ENCODE measurements at regions not wholly inside any gene's neighbourhood (a gene's known extent, or its start where the extent isn't known, plus 50 kb on each side); places are given as distances from the start of the nearest gene placed in this dataset.

DNA sequence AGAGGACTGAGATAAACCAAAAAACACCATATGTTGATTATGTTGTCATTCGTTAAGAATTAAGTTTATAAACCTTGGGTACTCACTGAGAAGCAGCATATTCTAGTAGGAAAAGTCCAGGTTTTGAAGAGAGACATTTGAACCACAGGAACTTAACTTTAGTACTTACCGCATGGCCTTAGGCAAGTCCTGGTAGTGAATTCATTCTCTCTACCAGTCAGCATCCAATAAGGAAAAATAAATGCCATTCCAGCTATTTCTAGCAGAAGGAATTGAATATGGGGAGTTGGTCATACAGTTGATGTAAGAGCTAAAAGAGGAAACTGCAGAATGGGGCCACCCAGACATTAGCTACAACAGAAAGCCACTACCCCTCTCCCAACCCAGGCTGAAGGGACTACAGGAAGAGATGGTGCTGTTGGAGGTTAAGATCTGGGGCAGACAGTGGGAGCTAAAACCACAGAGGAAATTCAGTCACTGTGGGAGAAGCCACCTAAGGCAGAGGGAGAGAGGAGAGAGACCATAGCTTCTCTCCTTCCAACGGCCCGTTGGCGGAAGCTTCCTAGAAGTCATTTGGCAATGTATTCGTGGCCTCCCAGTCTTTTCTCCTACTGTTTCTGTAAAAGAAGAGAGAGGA lies 133.8 kb upstream of the RARB start:
- no peaks in the 10 kb centered on the region for H3K27me3 Mint-ChIP-seq
- peaks cover 0 to 4% (median 0%) of the 10 kb centered on the region in 8 donors for H3K9me3 Mint-ChIP-seq
- POLR2A ChIA-PET (ENCODE audit: partially characterized antibody) = no interaction called here
- H3K27ac Mint-ChIP-seq = no peak overlapping the region
- H3K36me3 Mint-ChIP-seq = no peaks in the 10 kb centered on the region
- CTCF ChIA-PET (ENCODE audit: partially characterized antibody) = no interaction called here
- Histone ChIP-seq H3K4me3 (ENCODE audit: low read length in 2 of 2) (no peak overlapping the region), H3K9me3 (ENCODE audit: control insufficient read depth in 1 of 2, low read length in 2 of 2) (no peaks in the 10 kb centered on the region), H3K4me1 (ENCODE audit: insufficient read depth, low read length) (no peaks in the 10 kb centered on the region), H3K27me3 (ENCODE audit: insufficient read depth, low read length) (no peaks in the 10 kb centered on the region), H3K36me3 (ENCODE audit: insufficient read depth, low read length) (no peaks in the 10 kb centered on the region), H3K27ac (ENCODE audit: low read depth, low read length) (no peak overlapping the region)
- H3K4me1 Mint-ChIP-seq = no peaks in the 10 kb centered on the region
- intact Hi-C loops (cut with micrococcal nuclease) = no loop called here
- H3K4me3 Mint-ChIP-seq = no peak overlapping the region
- DNase-seq = no peak

DNA sequence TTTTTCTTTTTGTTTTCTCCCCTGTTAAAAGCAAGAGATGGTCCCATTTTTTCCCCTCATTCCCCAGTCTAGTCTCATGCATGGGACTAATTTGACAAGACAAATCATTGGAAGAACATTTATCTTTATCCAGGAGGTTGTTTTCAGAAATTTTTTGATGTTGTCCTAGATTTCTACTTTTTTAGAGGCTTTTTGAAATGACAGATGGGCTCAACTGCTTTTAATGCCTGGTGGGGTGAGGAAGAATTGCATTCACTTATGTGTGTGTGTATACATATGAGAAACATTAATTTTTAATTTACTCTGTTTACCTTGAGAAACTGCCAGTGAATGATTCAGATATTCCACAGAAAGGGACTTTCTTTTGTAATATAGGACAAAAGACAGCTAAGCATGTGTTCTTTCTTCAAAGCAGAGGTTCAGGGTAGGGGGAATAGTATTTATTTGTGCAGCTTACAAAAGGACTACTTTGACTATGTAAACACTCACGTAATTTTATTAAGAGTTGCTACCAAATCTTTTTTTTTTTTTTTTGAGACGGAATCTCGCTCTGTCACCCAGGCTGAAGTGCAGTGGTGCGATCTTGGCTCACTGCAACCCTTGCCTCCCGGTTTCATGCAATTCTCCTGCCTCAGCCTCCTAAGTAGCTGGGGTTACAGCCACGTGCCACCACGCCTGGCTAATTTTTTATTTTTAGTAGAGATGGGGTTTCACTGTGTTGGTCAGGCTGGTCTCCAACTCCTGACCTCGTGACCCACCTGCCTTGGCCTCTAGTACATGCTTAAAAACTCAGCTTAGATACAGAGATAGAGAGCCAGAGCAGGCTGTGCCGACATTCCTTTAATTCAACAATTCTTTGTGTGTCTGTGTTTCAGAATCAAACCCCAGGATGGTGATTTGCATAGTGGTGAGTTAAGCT lies 130.1 kb upstream of the RARB start:
- Histone ChIP-seq H3K27me3 (ENCODE audit: insufficient read depth, low read length) (no peaks in the 10 kb centered on the region), H3K4me1 (ENCODE audit: insufficient read depth, low read length) (no peaks in the 10 kb centered on the region), H3K9me3 (ENCODE audit: control insufficient read depth in 1 of 2, low read length in 2 of 2) (no peaks in the 10 kb centered on the region), H3K27ac (ENCODE audit: low read depth, low read length) (no peak overlapping the region), H3K36me3 (ENCODE audit: insufficient read depth, low read length) (no peaks in the 10 kb centered on the region), H3K4me3 (ENCODE audit: low read length in 2 of 2) (no peak overlapping the region)
- ChIA-PET POLR2A (ENCODE audit: partially characterized antibody) (no interaction called here), CTCF (ENCODE audit: partially characterized antibody) (interaction anchor here (0.7 kb wide), 1 partner anchor 23 kb away, joined by 3 read pairs; no protein-coding TSS in a partner anchor)
- H3K4me3 Mint-ChIP-seq = no peak overlapping the region
- no peaks in the 10 kb centered on the region for H3K27me3 Mint-ChIP-seq
- intact Hi-C loops (cut with micrococcal nuclease) = no loop called here
- no peaks in the 10 kb centered on the region for H3K4me1 Mint-ChIP-seq
- no peak for DNase-seq
- peak overlapping the region in 1 of 7 donors; percentile 4 for H3K27ac Mint-ChIP-seq
- H3K36me3 Mint-ChIP-seq = no peaks in the 10 kb centered on the region
- peaks cover 0 to 4% (median 0%) of the 10 kb centered on the region in 8 donors for H3K9me3 Mint-ChIP-seq

DNA sequence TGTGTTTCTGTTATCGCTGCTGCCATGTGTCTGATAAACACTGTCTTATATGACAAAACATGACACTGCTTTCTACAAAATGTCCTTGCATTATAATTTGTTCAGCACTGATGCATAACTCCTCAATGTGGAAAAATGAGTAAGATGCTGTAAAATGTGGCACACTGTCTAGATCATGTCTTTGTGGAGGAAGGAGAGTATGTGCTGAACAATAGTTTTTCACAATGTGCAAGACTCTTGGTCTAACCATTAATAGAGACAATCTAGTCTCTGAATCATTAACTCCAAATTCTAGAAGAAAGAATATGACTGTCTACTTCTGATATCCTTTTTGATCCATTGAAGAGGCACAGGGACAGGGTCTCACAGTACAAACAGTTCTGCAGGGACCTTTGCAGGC lies 127.9 kb upstream of the RARB start:
- no peaks in the 10 kb centered on the region for H3K36me3 Mint-ChIP-seq
- H3K4me1 ChIP-seq (ENCODE audit: insufficient read depth, low read length) = no peaks in the 10 kb centered on the region
- no peaks in the 10 kb centered on the region for H3K27me3 Mint-ChIP-seq
- DNase-seq = no peak
- H3K27ac Mint-ChIP-seq = no peak overlapping the region
- no peaks in the 10 kb centered on the region for H3K27me3 ChIP-seq (ENCODE audit: insufficient read depth, low read length)
- no peaks in the 10 kb centered on the region for H3K4me1 Mint-ChIP-seq
- intact Hi-C loops (cut with micrococcal nuclease) = no loop called here
- H3K36me3 ChIP-seq (ENCODE audit: insufficient read depth, low read length) = no peaks in the 10 kb centered on the region
- H3K9me3 Mint-ChIP-seq = peaks cover 0 to 4% (median 0%) of the 10 kb centered on the region in 8 donors
- H3K9me3 ChIP-seq (ENCODE audit: control insufficient read depth in 1 of 2, low read length in 2 of 2) = no peaks in the 10 kb centered on the region
- no peak overlapping the region for H3K4me3 Mint-ChIP-seq
- H3K4me3 ChIP-seq (ENCODE audit: low read length in 2 of 2) = no peak overlapping the region
- POLR2A ChIA-PET (ENCODE audit: partially characterized antibody) = no interaction called here
- CTCF ChIA-PET (ENCODE audit: partially characterized antibody) = no interaction called here
- no peak overlapping the region for H3K27ac ChIP-seq (ENCODE audit: low read depth, low read length)

DNA sequence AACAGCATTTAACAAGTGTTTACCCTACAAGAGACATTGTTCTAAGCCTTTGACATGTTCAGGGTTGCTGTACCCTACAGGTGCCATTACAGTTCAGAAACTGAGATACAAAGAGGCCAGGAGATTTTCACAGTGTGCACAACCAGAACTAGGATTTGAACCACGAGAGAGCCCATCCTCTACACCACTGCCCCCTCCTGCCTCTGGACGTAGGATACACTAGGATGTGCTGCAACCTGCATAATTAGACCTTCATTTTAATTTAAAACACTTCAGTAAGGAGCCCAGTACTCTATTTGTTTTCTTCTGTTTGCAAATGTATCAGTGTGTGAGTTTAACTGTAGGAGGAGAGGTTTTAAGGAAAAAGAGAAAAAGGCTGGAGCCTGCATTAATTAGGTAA lies 123.1 kb upstream of the RARB start:
- ChIA-PET POLR2A (ENCODE audit: partially characterized antibody) (no interaction called here), CTCF (ENCODE audit: partially characterized antibody) (no interaction called here)
- H3K27ac Mint-ChIP-seq = no peak overlapping the region
- Histone ChIP-seq H3K4me3 (ENCODE audit: low read length in 2 of 2) (no peak overlapping the region), H3K9me3 (ENCODE audit: control insufficient read depth in 1 of 2, low read length in 2 of 2) (no peaks in the 10 kb centered on the region), H3K4me1 (ENCODE audit: insufficient read depth, low read length) (no peaks in the 10 kb centered on the region), H3K27me3 (ENCODE audit: insufficient read depth, low read length) (no peaks in the 10 kb centered on the region), H3K27ac (ENCODE audit: low read depth, low read length) (no peak overlapping the region), H3K36me3 (ENCODE audit: insufficient read depth, low read length) (no peaks in the 10 kb centered on the region)
- no peaks in the 10 kb centered on the region for H3K27me3 Mint-ChIP-seq
- H3K36me3 Mint-ChIP-seq = no peaks in the 10 kb centered on the region
- intact Hi-C loops (cut with micrococcal nuclease) = no loop called here
- no peak for DNase-seq
- no peaks in the 10 kb centered on the region for H3K4me1 Mint-ChIP-seq
- peaks cover 0 to 4% (median 0%) of the 10 kb centered on the region in 8 donors for H3K9me3 Mint-ChIP-seq
- no peak overlapping the region for H3K4me3 Mint-ChIP-seq

DNA sequence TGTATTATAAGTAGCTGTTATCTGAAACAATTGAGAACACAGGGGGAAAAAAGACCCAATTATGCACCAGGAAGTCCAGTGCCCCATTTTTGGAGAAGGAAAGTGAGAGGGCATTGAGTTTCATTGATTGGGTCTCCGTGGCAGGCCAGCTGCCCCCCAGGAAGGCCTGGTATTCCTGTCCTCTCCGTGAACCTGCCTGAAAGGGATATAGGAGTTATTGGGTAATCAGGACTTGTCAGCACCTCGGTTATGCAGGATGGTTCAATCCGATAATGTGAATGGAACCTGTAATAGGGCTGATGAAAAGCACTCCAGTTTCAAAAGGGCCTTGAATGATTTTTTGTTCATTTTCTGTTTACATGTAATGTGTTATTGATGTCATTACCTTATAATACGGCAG lies 122.0 kb upstream of the RARB start:
- POLR2A ChIA-PET (ENCODE audit: partially characterized antibody) = no interaction called here
- H3K27me3 Mint-ChIP-seq = no peaks in the 10 kb centered on the region
- no peaks in the 10 kb centered on the region for H3K4me1 ChIP-seq (ENCODE audit: insufficient read depth, low read length)

DNA sequence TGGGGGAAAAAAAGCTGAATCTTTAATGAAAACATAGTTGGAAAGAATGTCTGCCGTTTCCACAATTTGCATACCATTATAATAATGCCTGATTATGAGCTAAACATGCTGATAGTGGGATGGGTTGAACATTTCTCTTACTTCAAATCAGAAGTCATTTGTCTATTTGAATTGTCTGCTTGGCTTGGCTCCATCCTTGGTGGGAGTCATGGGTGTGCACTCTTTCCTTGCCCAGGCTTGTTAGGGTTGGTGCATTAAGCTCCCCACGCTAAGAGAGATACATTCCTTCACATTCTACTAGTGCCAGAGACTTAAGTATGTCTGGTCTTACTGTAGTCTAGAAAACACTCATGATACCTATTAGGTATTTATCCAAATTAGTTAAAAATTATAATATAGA lies 121.4 kb upstream of the RARB start:
- Mint-ChIP-seq H3K4me3 (no peak overlapping the region), H3K4me1 (no peaks in the 10 kb centered on the region), H3K9me3 (peaks cover 0 to 5% (median 0%) of the 10 kb centered on the region in 8 donors), H3K36me3 (no peaks in the 10 kb centered on the region), H3K27ac (no peak overlapping the region), H3K27me3 (no peaks in the 10 kb centered on the region)
- no peaks in the 10 kb centered on the region for H3K9me3 ChIP-seq (ENCODE audit: control insufficient read depth in 1 of 2, low read length in 2 of 2)
- no peak overlapping the region for H3K4me3 ChIP-seq (ENCODE audit: low read length in 2 of 2)
- no peaks in the 10 kb centered on the region for H3K27me3 ChIP-seq (ENCODE audit: insufficient read depth, low read length)
- ChIA-PET CTCF (ENCODE audit: partially characterized antibody) (no interaction called here), POLR2A (ENCODE audit: partially characterized antibody) (no interaction called here)
- no peaks in the 10 kb centered on the region for H3K4me1 ChIP-seq (ENCODE audit: insufficient read depth, low read length)
- intact Hi-C loops (cut with micrococcal nuclease) = no loop called here
- no peak for DNase-seq
- H3K27ac ChIP-seq (ENCODE audit: low read depth, low read length) = no peak overlapping the region
- H3K36me3 ChIP-seq (ENCODE audit: insufficient read depth, low read length) = no peaks in the 10 kb centered on the region

More for the DNA sequence above, 122.0 kb upstream of the RARB start:
- Mint-ChIP-seq H3K27ac (no peak overlapping the region), H3K9me3 (peaks cover 0 to 5% (median 0%) of the 10 kb centered on the region in 8 donors), H3K36me3 (no peaks in the 10 kb centered on the region), H3K4me3 (no peak overlapping the region), H3K4me1 (no peaks in the 10 kb centered on the region)
- H3K4me3 ChIP-seq (ENCODE audit: low read length in 2 of 2) = no peak overlapping the region
- CTCF ChIA-PET (ENCODE audit: partially characterized antibody) = no interaction called here
- no peaks in the 10 kb centered on the region for H3K36me3 ChIP-seq (ENCODE audit: insufficient read depth, low read length)
- H3K9me3 ChIP-seq (ENCODE audit: control insufficient read depth in 1 of 2, low read length in 2 of 2) = no peaks in the 10 kb centered on the region
- no peak overlapping the region for H3K27ac ChIP-seq (ENCODE audit: low read depth, low read length)
- intact Hi-C loops (cut with micrococcal nuclease) = no loop called here
- no peak for DNase-seq
- no peaks in the 10 kb centered on the region for H3K27me3 ChIP-seq (ENCODE audit: insufficient read depth, low read length)

DNA sequence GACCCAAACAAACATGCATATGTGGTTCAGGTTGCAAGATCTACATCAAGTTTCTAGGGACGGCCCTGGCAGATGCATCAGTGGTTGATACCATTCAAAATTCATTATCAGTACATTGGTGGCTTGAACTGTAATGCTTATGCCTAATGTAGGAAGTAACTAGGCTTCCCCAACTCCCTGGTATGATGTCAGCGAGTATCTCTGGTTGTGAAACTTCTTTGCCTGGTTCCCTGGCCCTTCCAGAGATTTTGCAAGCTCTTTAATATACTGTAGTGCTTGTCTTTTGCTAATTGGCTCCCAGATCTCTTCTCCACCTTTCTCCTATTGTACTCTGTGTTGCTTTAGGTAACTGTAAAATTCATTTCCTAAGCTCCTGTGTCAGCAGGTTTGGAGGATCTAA lies 114.8 kb upstream of the RARB start:
- ChIA-PET CTCF (ENCODE audit: partially characterized antibody) (no interaction called here), POLR2A (ENCODE audit: partially characterized antibody) (no interaction called here)
- no peaks in the 10 kb centered on the region for H3K27me3 Mint-ChIP-seq
- no peak for DNase-seq
- Histone ChIP-seq H3K4me3 (ENCODE audit: low read length in 2 of 2) (no peak overlapping the region), H3K4me1 (ENCODE audit: insufficient read depth, low read length) (no peaks in the 10 kb centered on the region), H3K36me3 (ENCODE audit: insufficient read depth, low read length) (no peaks in the 10 kb centered on the region), H3K27me3 (ENCODE audit: insufficient read depth, low read length) (no peaks in the 10 kb centered on the region), H3K9me3 (ENCODE audit: control insufficient read depth in 1 of 2, low read length in 2 of 2) (no peaks in the 10 kb centered on the region), H3K27ac (ENCODE audit: low read depth, low read length) (no peak overlapping the region)
- H3K9me3 Mint-ChIP-seq = peaks cover 0 to 4% (median 0%) of the 10 kb centered on the region in 8 donors
- intact Hi-C loops (cut with micrococcal nuclease) = no loop called here
- no peak overlapping the region for H3K27ac Mint-ChIP-seq
- H3K4me1 Mint-ChIP-seq = no peaks in the 10 kb centered on the region
- no peaks in the 10 kb centered on the region for H3K36me3 Mint-ChIP-seq
- H3K4me3 Mint-ChIP-seq = no peak overlapping the region
